K562 (cell line): ENCODE measurements at regions not wholly inside any gene's neighbourhood (a gene's known extent, or its start where the extent isn't known, plus 50 kb on each side); places are given as distances from the start of the nearest gene placed in this dataset.

Experiments
- ATAC-seq: fragments of 200-7000 bp; cut with Tn5 transposase; 3 replicates; pipeline ENCODE4 v1.9.1; 2020; ENCODE audit warnings: moderate library complexity
- BruUV-seq: library from RNA; stranded (reverse); fragments of 400-500 nt; replicated peaks from 2 replicates; lab custom pipeline; 2021; lab: Mats Ljungman, UMichigan
- CTCF ChIA-PET: fragments of 300-600 bp; formaldehyde crosslinking; extraction: SDS; loops from one replicate; lab custom pipeline; 2021; ENCODE audit warnings: low intra/inter-chr PET ratio; lab: Yijun Ruan, JAX
- POLR2A ChIA-PET: fragments of 300-600, 350-650 bp; sonication (Branson Sonifier 250); formaldehyde crosslinking; extraction: SDS; loops from one replicate; lab custom pipeline; 2021; ENCODE audit warnings: antibody characterized with exemption, inconsistent platforms; lab: Yijun Ruan, JAX
- DNase-seq, 4 experiments: peaks; one replicate each; pipeline versions ENCODE4 v3.0.0 to v3.0.0-alpha.2; 2011 to 2018; ENCODE audit warnings: low spot score in 3 of 4, mixed read lengths in 3 of 4; ENCODE audit errors: extremely low read depth in 1 of 4
- FAIRE-seq: peaks from 2 replicates; lab custom pipeline; 2011; peaks lifted over from hg19 to GRCh38; lab: Jason Lieb, UNC
- H2AFZ ChIP-seq: 2 replicates; pipeline ENCODE4 v1.6.0; 2011; ENCODE audit warnings: low read depth, low read length, control low read depth, inconsistent platforms
- H3K27ac ChIP-seq: fragments of 200-600 bp; 3 replicates; pipeline ENCODE4 v1.8.0; 2011; ENCODE audit warnings: low read depth, mild to moderate bottlenecking, control low read depth, inconsistent platforms, low read length, moderate library complexity, mixed read lengths; ENCODE audit errors: extremely low read depth
- H3K27me3 ChIP-seq, 2 experiments: fragments of 300-600 bp in 1 of 2; 2 replicates in 1 of 2; 3 replicates in 1 of 2; pipeline versions ENCODE4 v1.6.0 to v1.8.0; 2011; ENCODE audit warnings: inconsistent platforms in 2 of 2, low read length in 2 of 2, mild to moderate bottlenecking in 1 of 2, mixed read lengths in 1 of 2, moderate library complexity in 1 of 2; ENCODE audit not compliant: control insufficient read depth in 2 of 2, insufficient read depth in 2 of 2
- H3K36me3 ChIP-seq: fragments of 300-600 bp; 3 replicates; pipeline ENCODE4 v1.8.0; 2011; ENCODE audit warnings: mild to moderate bottlenecking, low read length, inconsistent platforms; ENCODE audit not compliant: control insufficient read depth, insufficient read depth
- H3K4me1 ChIP-seq, 2 experiments: fragments of 200-600 bp in 1 of 2; replicated peaks in 1 of 2; 2 replicates in 1 of 2; 3 replicates in 1 of 2; pipeline versions ENCODE4 v1.5.1 to v1.8.0; 2011; ENCODE audit warnings: inconsistent platforms in 2 of 2, low read length in 2 of 2, mild to moderate bottlenecking in 1 of 2, mixed read lengths in 1 of 2, moderate library complexity in 1 of 2; ENCODE audit not compliant: control insufficient read depth in 2 of 2, insufficient read depth in 2 of 2
- H3K4me2 ChIP-seq: 2 replicates; pipeline ENCODE4 v1.6.1; 2011; ENCODE audit warnings: low read length, control low read depth, inconsistent platforms, mixed read lengths; ENCODE audit not compliant: insufficient read depth
- H3K4me3 ChIP-seq: fragments of 200-600 bp; sonication (generic), shearing (Covaris generic); 2 replicates; pipeline ENCODE4 v1.5.1; 2016; ENCODE audit warnings: control low read depth, inconsistent platforms
- H3K79me2 ChIP-seq: fragments of 200-600 bp; 3 replicates; pipeline ENCODE4 v1.8.0; 2011; ENCODE audit warnings: low read length, inconsistent platforms; ENCODE audit not compliant: control insufficient read depth, insufficient read depth
- H3K9ac ChIP-seq, 2 experiments: 2 replicates each; pipeline versions ENCODE4 v1.6.0 to v1.6.1; 2011; ENCODE audit warnings: low read depth in 2 of 2, low read length in 2 of 2, control low read depth in 1 of 2, inconsistent platforms in 1 of 2, mild to moderate bottlenecking in 1 of 2, mixed read lengths in 1 of 2; ENCODE audit not compliant: insufficient read depth in 1 of 2
- H3K9me1 ChIP-seq: one replicate; pipeline ENCODE4 v1.6.0; 2011; ENCODE audit warnings: inconsistent platforms, mild to moderate bottlenecking, low read length, moderate library complexity; ENCODE audit not compliant: control insufficient read depth, insufficient read depth
- H3K9me3 ChIP-seq: replicated peaks from 2 replicates; pipeline ENCODE4 v1.5.1; 2011; ENCODE audit warnings: low read depth, low read length, inconsistent platforms; ENCODE audit not compliant: control insufficient read depth, insufficient read depth
- H4K20me1 ChIP-seq: replicated peaks from 2 replicates; pipeline ENCODE4 v1.6.1; 2011; ENCODE audit warnings: low read length, inconsistent platforms, mixed read lengths; ENCODE audit not compliant: control insufficient read depth, insufficient read depth
- ARID3B ChIP-seq: fragments of 250-450 bp; sonication (Bioruptor Pico); IDR thresholded peaks from 2 replicates; pipeline ENCODE4 v1.4.0; 2020; ENCODE audit warnings: borderline replicate concordance
- ATF1 ChIP-seq, 2 experiments: fragments of 450-650 bp in 1 of 2; IDR thresholded peaks; 2 replicates each; pipeline ENCODE4 v1.6.1; 2016; ENCODE audit warnings: missing compliant biosample characterization in 1 of 2, missing genetic modification characterization in 1 of 2
- HNRNPUL1 ChIP-seq: fragments of 200-400 bp; formaldehyde crosslinking; IDR thresholded peaks from 2 replicates; pipeline ENCODE4 v1.6.1; 2017; ENCODE audit warnings: low read length
- NFATC3 ChIP-seq: fragments of 450-650 bp; IDR thresholded peaks from 2 replicates; pipeline ENCODE4 v1.6.1; 2017; ENCODE audit warnings: mild to moderate bottlenecking
- POLR2G ChIP-seq: fragments of 200-400 bp; formaldehyde crosslinking; IDR thresholded peaks from 2 replicates; pipeline ENCODE4 v1.6.1; 2017; ENCODE audit warnings: low read depth, mild to moderate bottlenecking, antibody characterized with exemption, low read length, moderate library complexity
- SUPT5H ChIP-seq: fragments of 450-650 bp; IDR thresholded peaks from 2 replicates; pipeline ENCODE4 v1.6.1; 2016
- TCF7L2 ChIP-seq: fragments of 150-350 bp; IDR thresholded peaks from 2 replicates; pipeline ENCODE4 v1.6.1; 2016; ENCODE audit warnings: low read depth, mild to moderate bottlenecking, low read length, moderate library complexity
- ZC3H4 ChIP-seq: sonication (generic); formaldehyde crosslinking; IDR thresholded peaks from 2 replicates; pipeline ENCODE4 v1.9.0; 2021; ENCODE audit warnings: missing genetic modification reagents, borderline replicate concordance
- ZNF23 ChIP-seq: fragments of 250-450 bp; sonication (Bioruptor Pico); IDR thresholded peaks from 2 replicates; pipeline ENCODE4 v1.4.0; 2020; ENCODE audit warnings: mild to moderate bottlenecking
- ZNF668 ChIP-seq: fragments of 250-450 bp; sonication (Bioruptor Pico); IDR thresholded peaks from 2 replicates; pipeline ENCODE4 v1.8.0; 2022; ENCODE audit warnings: mild to moderate bottlenecking, inconsistent platforms
- ZNF778 ChIP-seq: fragments of 450-650 bp; formaldehyde crosslinking; IDR thresholded peaks from 2 replicates; pipeline ENCODE4 v1.4.0; 2020; ENCODE audit warnings: mild to moderate bottlenecking, moderate library complexity
- in situ Hi-C: fragments of 300-500 bp; cut with MboI; formaldehyde crosslinking; loops from 4 replicates; pipeline ENCODE4 v1.15.0; 2018; ENCODE audit warnings: inconsistent platforms, mixed read lengths
- intact Hi-C: fragments of 100-400 bp; cut with micrococcal nuclease; formaldehyde crosslinking; loops from 2 replicates; pipeline ENCODE4 v1.14.2; 2022
- TF ChIP-seq, protein P1 (sequence below): sonication (generic); formaldehyde crosslinking; IDR thresholded peaks from 2 replicates; pipeline ENCODE4 v1.8.1; 2023; ENCODE audit warnings: mild to moderate bottlenecking, missing genetic modification reagents
- TF ChIP-seq, protein P2 (sequence below), 3 experiments: fragments of 200-800 bp in 1 of 3; sonication (Bioruptor generic) in 1 of 3; sonication (generic) in 1 of 3; formaldehyde crosslinking in 1 of 3; IDR thresholded peaks; 2 replicates each; pipeline versions ENCODE4 v1.6.1 to v1.8.0; 2016 to 2022; ENCODE audit warnings: mild to moderate bottlenecking in 2 of 3, missing compliant biosample characterization in 2 of 3, missing genetic modification characterization in 2 of 3, missing genetic modification reagents in 1 of 3

- ChIA-PET CTCF (no interaction called here), POLR2A (interaction anchor here (0.6 kb wide), 1 partner anchor 15 kb away, joined by 4 read pairs; no protein-coding TSS in a partner anchor)
- H3K4me3 ChIP-seq, result no peak overlapping the region
- H2AFZ ChIP-seq, result no peak overlapping the region
- no peak overlapping the region for H3K9ac ChIP-seq
- no peak overlapping the region for H3K4me2 ChIP-seq
- no peak for FAIRE-seq
- H3K4me1 ChIP-seq, result no peaks in the 10 kb centered on the region
- TF ChIP-seq NFATC3 (no peak), ZC3H4 (no peak), ZNF23 (CRISPR knock-in tag) (no peak), SUPT5H (no peak), TCF7L2 (no peak), ZNF668 (no peak), ATF1 (CRISPR knock-in tag; IDR thresholded peaks at IDR 0.05) (no peak), ATF1 (tag; IDR thresholded peaks at IDR 0.05) (no peak), ZNF778 (no peak), HNRNPUL1 (no peak), POLR2G (no peak), ARID3B (CRISPR knock-in tag) (no peak)
- TF ChIP-seq, protein P1, sequence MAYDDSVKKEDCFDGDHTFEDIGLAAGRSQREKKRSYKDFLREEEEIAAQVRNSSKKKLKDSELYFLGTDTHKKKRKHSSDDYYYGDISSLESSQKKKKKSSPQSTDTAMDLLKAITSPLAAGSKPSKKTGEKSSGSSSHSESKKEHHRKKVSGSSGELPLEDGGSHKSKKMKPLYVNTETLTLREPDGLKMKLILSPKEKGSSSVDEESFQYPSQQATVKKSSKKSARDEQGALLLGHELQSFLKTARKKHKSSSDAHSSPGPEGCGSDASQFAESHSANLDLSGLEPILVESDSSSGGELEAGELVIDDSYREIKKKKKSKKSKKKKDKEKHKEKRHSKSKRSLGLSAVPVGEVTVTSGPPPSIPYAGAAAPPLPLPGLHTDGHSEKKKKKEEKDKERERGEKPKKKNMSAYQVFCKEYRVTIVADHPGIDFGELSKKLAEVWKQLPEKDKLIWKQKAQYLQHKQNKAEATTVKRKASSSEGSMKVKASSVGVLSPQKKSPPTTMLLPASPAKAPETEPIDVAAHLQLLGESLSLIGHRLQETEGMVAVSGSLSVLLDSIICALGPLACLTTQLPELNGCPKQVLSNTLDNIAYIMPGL (CRISPR knock-in tag), result no peak
- TF ChIP-seq, protein P2, sequence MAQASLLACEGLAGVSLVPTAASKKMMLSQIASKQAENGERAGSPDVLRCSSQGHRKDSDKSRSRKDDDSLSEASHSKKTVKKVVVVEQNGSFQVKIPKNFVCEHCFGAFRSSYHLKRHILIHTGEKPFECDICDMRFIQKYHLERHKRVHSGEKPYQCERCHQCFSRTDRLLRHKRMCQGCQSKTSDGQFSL (CRISPR knock-in tag; IDR thresholded peaks at IDR 0.05), result no peak
- TF ChIP-seq, protein P2 (tag; IDR thresholded peaks at IDR 0.05), result no peak
- no peaks in the 10 kb centered on the region for H3K79me2 ChIP-seq
- H3K27me3 ChIP-seq, result no peaks in the 10 kb centered on the region
- no peaks in the 10 kb centered on the region for H4K20me1 ChIP-seq
- in situ Hi-C loops (no loop called here), intact Hi-C loops (no loop called here)
- H3K9me1 ChIP-seq, result no peaks in the 10 kb centered on the region
- no peak overlapping the region for H3K27ac ChIP-seq
- no TSS peak for BruUV-seq
- H3K9me3 ChIP-seq, result no peaks in the 10 kb centered on the region
- DNase-seq, result no peak
- no peaks in the 10 kb centered on the region for H3K36me3 ChIP-seq
- no peak for ATAC-seq
Observed at GRCh38 chr11:91093141-91093540, 870.3 kb upstream of the CHORDC1 start.
